ENCODE measurements at regions not wholly inside any gene's neighbourhood (a gene's known extent, or its start where the extent isn't known, plus 50 kb on each side); places are given as distances from the start of the nearest gene placed in this dataset.
"Not testable (repeated sequence)": the region's sequence is repeated elsewhere in the genome, so short reads cannot be mapped to it uniquely, and the experiment has no call there.

DNA sequence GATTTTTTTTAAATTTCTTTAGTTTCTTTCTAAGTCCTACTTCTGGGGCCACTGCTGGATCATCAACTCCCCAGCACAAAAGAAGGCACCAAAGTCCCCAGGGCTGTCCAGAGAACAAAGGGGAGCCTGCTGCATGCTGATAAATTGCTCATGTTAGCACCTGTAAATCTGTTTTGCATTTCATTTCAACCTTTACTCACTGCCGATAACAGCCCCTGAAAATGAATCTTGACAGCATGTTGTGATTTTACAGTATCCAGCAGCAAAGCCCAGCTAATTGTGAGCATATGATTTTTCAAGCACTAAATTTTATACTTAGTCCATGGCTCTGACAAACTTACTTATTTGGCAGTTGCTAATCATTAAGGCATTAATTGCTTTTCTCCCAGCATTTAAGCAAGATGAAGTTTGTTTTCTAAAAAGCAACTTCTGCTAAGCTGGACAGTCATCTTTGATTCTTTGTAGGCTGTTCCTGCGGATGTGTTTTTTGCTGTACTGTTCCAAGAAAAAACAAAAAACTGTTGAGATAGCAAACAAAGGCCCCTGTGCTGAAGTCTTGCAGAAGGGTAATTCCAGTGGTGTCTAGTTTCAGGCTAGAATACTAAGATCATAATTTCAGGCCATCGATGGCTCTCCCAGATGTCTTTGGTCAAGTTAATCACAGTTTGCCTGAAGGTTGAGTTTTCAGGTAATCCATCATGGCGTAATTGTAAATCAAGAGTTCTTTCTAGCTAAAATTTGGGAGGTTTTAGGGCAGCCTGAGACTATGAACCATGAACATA, 73.1 kb upstream of the GAS1 start:
- no peaks in the 10 kb centered on the region for H3K79me2 ChIP-seq (ENCODE audit: low read length)
- H3K4me1 ChIP-seq (ENCODE audit: low read length): no peaks in the 10 kb centered on the region
- H3K36me3 ChIP-seq (replicated peaks; ENCODE audit: low read depth, low read length): no peaks in the 10 kb centered on the region
- no peak overlapping the region for H2AFZ ChIP-seq (ENCODE audit: low read depth, low read length)
- H3K4me3 ChIP-seq (ENCODE audit: low read length): no peak overlapping the region
- no peak overlapping the region for H3K27ac ChIP-seq (ENCODE audit: low read length)
- no peaks in the 10 kb centered on the region for H4K20me1 ChIP-seq (ENCODE audit: insufficient read depth, low read length)
- H3K4me2 ChIP-seq (ENCODE audit: low read length): no peak overlapping the region
- no peak overlapping the region for H3K9ac ChIP-seq (ENCODE audit: low read length)
- H3K9me3 ChIP-seq (ENCODE audit: insufficient read depth, low read length): no peaks in the 10 kb centered on the region
- TF ChIP-seq, protein P1, sequence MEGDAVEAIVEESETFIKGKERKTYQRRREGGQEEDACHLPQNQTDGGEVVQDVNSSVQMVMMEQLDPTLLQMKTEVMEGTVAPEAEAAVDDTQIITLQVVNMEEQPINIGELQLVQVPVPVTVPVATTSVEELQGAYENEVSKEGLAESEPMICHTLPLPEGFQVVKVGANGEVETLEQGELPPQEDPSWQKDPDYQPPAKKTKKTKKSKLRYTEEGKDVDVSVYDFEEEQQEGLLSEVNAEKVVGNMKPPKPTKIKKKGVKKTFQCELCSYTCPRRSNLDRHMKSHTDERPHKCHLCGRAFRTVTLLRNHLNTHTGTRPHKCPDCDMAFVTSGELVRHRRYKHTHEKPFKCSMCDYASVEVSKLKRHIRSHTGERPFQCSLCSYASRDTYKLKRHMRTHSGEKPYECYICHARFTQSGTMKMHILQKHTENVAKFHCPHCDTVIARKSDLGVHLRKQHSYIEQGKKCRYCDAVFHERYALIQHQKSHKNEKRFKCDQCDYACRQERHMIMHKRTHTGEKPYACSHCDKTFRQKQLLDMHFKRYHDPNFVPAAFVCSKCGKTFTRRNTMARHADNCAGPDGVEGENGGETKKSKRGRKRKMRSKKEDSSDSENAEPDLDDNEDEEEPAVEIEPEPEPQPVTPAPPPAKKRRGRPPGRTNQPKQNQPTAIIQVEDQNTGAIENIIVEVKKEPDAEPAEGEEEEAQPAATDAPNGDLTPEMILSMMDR (IDR thresholded peaks at IDR 0.05; ENCODE audit: low read depth, low read length): no peak
- no peak for TF ChIP-seq EZH2phosphoT487 (IDR thresholded peaks at IDR 0.05; ENCODE audit: low read depth)
- H3K27me3 ChIP-seq (ENCODE audit: low read depth, low read length): no peaks in the 10 kb centered on the region

DNA sequence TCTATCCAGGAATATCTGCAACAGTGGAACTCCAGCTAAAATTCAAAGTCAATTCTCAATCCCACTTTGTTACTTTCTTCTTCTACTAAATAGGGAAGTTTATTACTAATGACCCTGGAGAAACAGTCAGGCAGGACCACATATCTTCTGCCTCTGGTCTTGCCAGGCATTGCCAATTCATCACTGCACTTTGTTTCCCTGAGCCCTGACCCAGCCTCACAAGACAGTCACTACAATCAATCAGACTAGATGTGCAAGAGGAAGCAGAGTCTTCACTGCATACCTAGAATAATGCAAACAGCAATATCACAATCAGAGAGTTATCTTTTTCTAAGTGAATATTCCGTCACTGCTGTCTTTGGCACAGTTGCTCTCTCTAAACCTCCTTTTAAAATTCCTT, 74.9 kb upstream of the GAS1 start:
- Histone ChIP-seq H2AFZ (ENCODE audit: low read depth, low read length) (no peak overlapping the region), H3K9ac (ENCODE audit: low read length) (no peak overlapping the region), H3K9me3 (ENCODE audit: insufficient read depth, low read length) (no peaks in the 10 kb centered on the region), H3K79me2 (ENCODE audit: low read length) (no peaks in the 10 kb centered on the region), H3K4me1 (ENCODE audit: low read length) (no peaks in the 10 kb centered on the region), H3K4me3 (ENCODE audit: low read length) (no peak overlapping the region), H3K36me3 (replicated peaks; ENCODE audit: low read depth, low read length) (no peaks in the 10 kb centered on the region), H3K27me3 (ENCODE audit: low read depth, low read length) (no peaks in the 10 kb centered on the region), H3K4me2 (ENCODE audit: low read length) (no peak overlapping the region), H4K20me1 (ENCODE audit: insufficient read depth, low read length) (no peaks in the 10 kb centered on the region), H3K27ac (ENCODE audit: low read length) (no peak overlapping the region)
- TF ChIP-seq, protein P1 (IDR thresholded peaks at IDR 0.05; ENCODE audit: low read depth, low read length): no peak
- TF ChIP-seq EZH2phosphoT487 (IDR thresholded peaks at IDR 0.05; ENCODE audit: low read depth): no peak

DNA sequence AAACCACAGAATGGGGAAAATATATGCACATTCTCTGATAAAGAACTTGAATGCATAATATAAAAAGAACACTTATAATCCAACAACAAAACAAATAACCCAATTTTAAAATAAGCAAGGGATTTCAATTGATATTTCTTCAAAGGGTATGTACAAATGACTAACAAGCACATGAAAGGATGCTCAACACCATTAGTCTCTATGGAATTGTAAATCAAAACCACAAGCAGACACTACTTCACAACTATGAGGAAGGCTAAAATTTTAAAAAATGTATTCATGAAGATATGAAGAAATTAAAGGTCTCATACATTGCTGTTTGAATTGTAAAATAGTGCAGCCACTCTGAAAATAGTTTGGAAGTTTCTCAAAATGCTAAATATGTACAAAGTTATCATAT, 78.9 kb upstream of the GAS1 start:
- H3K27ac ChIP-seq (ENCODE audit: low read length): no peak overlapping the region
- no peaks in the 10 kb centered on the region for H3K27me3 ChIP-seq (ENCODE audit: low read depth, low read length)
- H3K4me3 ChIP-seq (ENCODE audit: low read length): no peak overlapping the region
- no peak overlapping the region for H2AFZ ChIP-seq (ENCODE audit: low read depth, low read length)
- no peaks in the 10 kb centered on the region for H3K36me3 ChIP-seq (replicated peaks; ENCODE audit: low read depth, low read length)
- H3K9me3 ChIP-seq (ENCODE audit: insufficient read depth, low read length): no peaks in the 10 kb centered on the region
- H3K4me1 ChIP-seq (ENCODE audit: low read length): no peaks in the 10 kb centered on the region
- H4K20me1 ChIP-seq (ENCODE audit: insufficient read depth, low read length): no peaks in the 10 kb centered on the region
- H3K4me2 ChIP-seq (ENCODE audit: low read length): no peak overlapping the region
- TF ChIP-seq, protein P1 (IDR thresholded peaks at IDR 0.05; ENCODE audit: low read depth, low read length): no peak
- no peak for TF ChIP-seq EZH2phosphoT487 (IDR thresholded peaks at IDR 0.05; ENCODE audit: low read depth)
- H3K9ac ChIP-seq (ENCODE audit: low read length): no peak overlapping the region
- no peaks in the 10 kb centered on the region for H3K79me2 ChIP-seq (ENCODE audit: low read length)

DNA sequence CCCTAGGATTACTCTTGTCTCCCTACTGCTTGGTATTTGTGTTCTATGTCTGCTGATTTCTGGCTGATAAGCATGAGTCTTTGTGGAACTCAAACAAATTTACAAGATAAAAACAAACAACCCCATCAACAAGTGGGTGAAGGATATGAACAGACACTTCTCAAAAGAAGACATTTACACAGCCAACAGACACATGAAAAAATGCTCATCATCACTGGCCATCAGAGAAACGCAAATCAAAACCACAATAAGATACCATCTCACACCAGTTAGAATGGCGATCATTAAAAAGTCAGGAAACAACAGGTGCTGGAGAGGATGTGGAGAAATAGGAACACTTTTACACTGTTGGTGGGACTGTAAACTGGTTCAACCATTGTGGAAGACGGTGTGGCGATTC, 81.5 kb upstream of the GAS1 start:
- H3K9ac ChIP-seq (ENCODE audit: low read length); H4K20me1 ChIP-seq (ENCODE audit: insufficient read depth, low read length); H3K4me2 ChIP-seq (ENCODE audit: low read length); H3K4me1 ChIP-seq (ENCODE audit: low read length); H3K27me3 ChIP-seq (ENCODE audit: low read depth, low read length); H2AFZ ChIP-seq (ENCODE audit: low read depth, low read length); H3K9me3 ChIP-seq (ENCODE audit: insufficient read depth, low read length); H3K4me3 ChIP-seq (ENCODE audit: low read length); H3K27ac ChIP-seq (ENCODE audit: low read length); H3K36me3 ChIP-seq (replicated peaks; ENCODE audit: low read depth, low read length); H3K79me2 ChIP-seq (ENCODE audit: low read length): not testable (repeated sequence)
